Calu3 (cell line): ENCODE measurements at regions not wholly inside any gene's neighbourhood (a gene's known extent, or its start where the extent isn't known, plus 50 kb on each side); places are given as distances from the start of the nearest gene placed in this dataset.

Experiments used
- BruUV-seq: library from RNA; stranded (reverse); fragments of 400-500 nt; replicated peaks from 2 replicates; lab custom pipeline; 2021; lab: Mats Ljungman, UMichigan
- CTCF ChIA-PET: fragments of 300-600 bp; sonication (Branson Sonifier 250); formaldehyde crosslinking; loops from one replicate; lab custom pipeline; 2022; ENCODE audit warnings: antibody characterized with exemption; lab: Charles Lee
- DNase-seq: peaks from one replicate; pipeline ENCODE4 v3.0.0; 2022
- H3K27ac Mint-ChIP-seq: one replicate; pipeline ENCODE4 v1.8.0; 2022; ENCODE audit warnings: mixed read lengths; ENCODE audit not compliant: unreplicated experiment
- H3K27me3 Mint-ChIP-seq: one replicate; pipeline ENCODE4 v1.8.0; 2022; ENCODE audit warnings: mixed read lengths; ENCODE audit not compliant: unreplicated experiment
- H3K36me3 Mint-ChIP-seq: one replicate; pipeline ENCODE4 v1.8.0; 2022; ENCODE audit warnings: mild to moderate bottlenecking, moderate library complexity, mixed read lengths; ENCODE audit not compliant: insufficient read depth, unreplicated experiment
- H3K4me1 Mint-ChIP-seq: one replicate; pipeline ENCODE4 v1.8.0; 2022; ENCODE audit warnings: mild to moderate bottlenecking, low read depth, mixed read lengths; ENCODE audit not compliant: unreplicated experiment
- H3K4me3 Mint-ChIP-seq: one replicate; pipeline ENCODE4 v1.8.0; 2022; ENCODE audit warnings: mild to moderate bottlenecking, low read depth, moderate library complexity, mixed read lengths; ENCODE audit not compliant: unreplicated experiment
- H3K9me3 Mint-ChIP-seq: one replicate; pipeline ENCODE4 v1.8.0; 2022; ENCODE audit warnings: low read depth, mixed read lengths; ENCODE audit not compliant: unreplicated experiment
- CTCF ChIP-seq: fragments of 200-600 bp; IDR thresholded peaks from one replicate; pipeline ENCODE4 v1.8.0; 2022; ENCODE audit warnings: antibody characterized with exemption; ENCODE audit not compliant: unreplicated experiment
- intact Hi-C: fragments of 100-400 bp; cut with micrococcal nuclease; formaldehyde crosslinking; loops from one replicate; pipeline ENCODE4 v1.10.0; 2022; ENCODE audit not compliant: unreplicated experiment

- Mint-ChIP-seq H3K4me1 (no peaks in the 10 kb centered on the region), H3K27me3 (no peaks in the 10 kb centered on the region), H3K27ac (no peak overlapping the region), H3K9me3 (no peaks in the 10 kb centered on the region), H3K4me3 (no peak overlapping the region), H3K36me3 (no peaks in the 10 kb centered on the region)
- no TSS peak for BruUV-seq
- no peak for TF ChIP-seq CTCF
- intact Hi-C loops = loop anchor here (10.0 kb wide), 2 partner anchors 403 to 723 kb away; no protein-coding TSS in a partner anchor
- CTCF ChIA-PET = no interaction called here
- no peak for DNase-seq
Measured at GRCh38 chr1:219817914-219818313, 110.4 kb downstream of the SLC30A10 start.

- no peak for DNase-seq
- peaks cover 14% of the 10 kb centered on the region for H3K27me3 Mint-ChIP-seq
- H3K4me3 Mint-ChIP-seq = no peak overlapping the region
- H3K36me3 Mint-ChIP-seq = no peaks in the 10 kb centered on the region
- H3K27ac Mint-ChIP-seq = no peak overlapping the region
- no peaks in the 10 kb centered on the region for H3K4me1 Mint-ChIP-seq
- CTCF ChIA-PET = interaction anchor here (0.9 to 2.1 kb wide), 7 partner anchors 152 to 1514 kb away, joined by 3 to 7 read pairs (median 5); no protein-coding TSS in a partner anchor
- no peak for TF ChIP-seq CTCF
- H3K9me3 Mint-ChIP-seq = no peaks in the 10 kb centered on the region
- intact Hi-C loops = loop anchor here (2.0 to 10.0 kb wide), 6 partner anchors 231 to 1554 kb away; no protein-coding TSS in a partner anchor
- BruUV-seq = no TSS peak
Measured at GRCh38 chr1:219813294-219813693, 115.1 kb downstream of the SLC30A10 start.

GRCh38 chr1:219812491-219813203 is 115.7 kb downstream of the SLC30A10 start:
- Mint-ChIP-seq H3K9me3 (no peaks in the 10 kb centered on the region), H3K36me3 (no peaks in the 10 kb centered on the region), H3K27me3 (peaks cover 21% of the 10 kb centered on the region), H3K27ac (no peak overlapping the region), H3K4me1 (no peaks in the 10 kb centered on the region), H3K4me3 (no peak overlapping the region)
- CTCF ChIA-PET = interaction anchor here (0.9 to 2.1 kb wide), 9 partner anchors 11 to 1513 kb away, joined by 3 to 7 read pairs (median 4); no protein-coding TSS in a partner anchor
- intact Hi-C loops = loop anchor here (1.0 to 10.0 kb wide), 8 partner anchors 151 to 1554 kb away; no protein-coding TSS in a partner anchor
- peak; percentile 84 for TF ChIP-seq CTCF
- no TSS peak for BruUV-seq
- DNase-seq = peak; percentile 68

GRCh38 chr1:219812086-219812485 is 116.3 kb downstream of the SLC30A10 start:
- no TSS peak for BruUV-seq
- peaks cover 26% of the 10 kb centered on the region for H3K27me3 Mint-ChIP-seq
- intact Hi-C loops = loop anchor here (1.0 to 10.0 kb wide), 8 partner anchors 151 to 1553 kb away; no protein-coding TSS in a partner anchor
- DNase-seq = no peak
- H3K36me3 Mint-ChIP-seq = no peaks in the 10 kb centered on the region
- H3K9me3 Mint-ChIP-seq = no peaks in the 10 kb centered on the region
- H3K4me3 Mint-ChIP-seq = no peak overlapping the region
- H3K4me1 Mint-ChIP-seq = no peaks in the 10 kb centered on the region
- H3K27ac Mint-ChIP-seq = no peak overlapping the region
- no peak for TF ChIP-seq CTCF
- CTCF ChIA-PET = interaction anchor here (0.9 to 2.1 kb wide), 8 partner anchors 11 to 1512 kb away, joined by 3 to 7 read pairs (median 4); no protein-coding TSS in a partner anchor
